H1 (cell line): ENCODE measurements at regions not wholly inside any gene's neighbourhood (a gene's known extent, or its start where the extent isn't known, plus 50 kb on each side); places are given as distances from the start of the nearest gene placed in this dataset.

Experiments used
- CTCF ChIA-PET: fragments of 300-600 bp; sonication (Branson Sonifier 250); formaldehyde crosslinking; loops from one replicate; lab custom pipeline; 2021; ENCODE audit not compliant: partially characterized antibody; lab: Charles Lee
- POLR2A ChIA-PET: fragments of 300-600 bp; sonication (Branson Sonifier 250); formaldehyde crosslinking; loops from one replicate; lab custom pipeline; 2021; ENCODE audit warnings: inconsistent platforms; ENCODE audit not compliant: partially characterized antibody; lab: Charles Lee
- DNase-seq, 2 experiments: peaks; one replicate each; pipeline versions ENCODE4 v3.0.0 to v3.0.0-alpha.2; 2010 to 2022; ENCODE audit warnings: low spot score in 2 of 2, low read depth in 1 of 2, mixed read lengths in 1 of 2
- FAIRE-seq: peaks from 2 replicates; lab custom pipeline; 2011; peaks lifted over from hg19 to GRCh38; lab: Jason Lieb, UNC
- H2AFZ ChIP-seq: 2 replicates; pipeline ENCODE4 v1.8.1; 2012; ENCODE audit warnings: low read length, inconsistent platforms
- H2AK5ac ChIP-seq: 2 replicates; pipeline ENCODE4 v1.6.1; 2013; ENCODE audit warnings: low read depth, low read length
- H2BK120ac ChIP-seq: replicated peaks from 2 replicates; pipeline ENCODE3; 2013; ENCODE audit warnings: low read depth, low read length, inconsistent platforms
- H2BK12ac ChIP-seq: 2 replicates; pipeline ENCODE4 v1.6.1; 2013; ENCODE audit warnings: low read depth, low read length
- H2BK15ac ChIP-seq: 2 replicates; pipeline ENCODE4 v1.6.1; 2013; ENCODE audit warnings: low read length
- H2BK20ac ChIP-seq: 2 replicates; pipeline ENCODE4 v1.6.1; 2013; ENCODE audit warnings: low read length
- H2BK5ac ChIP-seq: 2 replicates; pipeline ENCODE4 v1.6.1; 2013; ENCODE audit warnings: low read depth, low read length
- H3K14ac ChIP-seq: 2 replicates; pipeline ENCODE4 v1.6.1; 2013; ENCODE audit warnings: inconsistent platforms; ENCODE audit not compliant: insufficient read length
- H3K18ac ChIP-seq: 2 replicates; pipeline ENCODE4 v1.6.1; 2013; ENCODE audit warnings: low read length; ENCODE audit errors: extremely low read depth
- H3K23ac ChIP-seq: 2 replicates; pipeline ENCODE4 v1.6.1; 2013; ENCODE audit warnings: inconsistent platforms; ENCODE audit not compliant: insufficient read length
- H3K23me2 ChIP-seq: 2 replicates; pipeline ENCODE4 v1.6.1; 2013; ENCODE audit warnings: low read depth, low read length
- H3K27ac ChIP-seq: 2 replicates; pipeline ENCODE4 v1.6.1; 2011; ENCODE audit warnings: low read depth, low read length, inconsistent platforms
- H3K27me3 ChIP-seq, 4 experiments: replicated peaks in 1 of 4; 1 replicate in 1 of 4; 2 replicates in 3 of 4; pipeline versions ENCODE4 v1.6.1 to v1.8.1; 2011 to 2013; ENCODE audit warnings: low read length in 3 of 4, mild to moderate bottlenecking in 3 of 4, inconsistent platforms in 2 of 4, mixed read lengths in 2 of 4, moderate library complexity in 1 of 4; ENCODE audit not compliant: control insufficient read depth in 3 of 4, insufficient read depth in 3 of 4; ENCODE audit errors: extremely low read depth in 1 of 4
- H3K36me3 ChIP-seq, 4 experiments: 2 replicates each; pipeline versions ENCODE4 v1.6.1 to v1.8.1; 2011 to 2013; ENCODE audit warnings: mild to moderate bottlenecking in 4 of 4, low read length in 3 of 4, moderate library complexity in 2 of 4, control low read depth in 1 of 4, inconsistent platforms in 1 of 4; ENCODE audit not compliant: insufficient read depth in 4 of 4, control insufficient read depth in 2 of 4
- H3K4ac ChIP-seq: replicated peaks from 2 replicates; pipeline ENCODE3; 2013; ENCODE audit warnings: low read length, low read depth, mixed read lengths, inconsistent platforms; ENCODE audit not compliant: insufficient read length
- H3K4me1 ChIP-seq, 4 experiments: replicated peaks in 1 of 4; 1 replicate in 1 of 4; 2 replicates in 3 of 4; pipeline versions ENCODE4 v1.6.1 to v1.8.1; 2011 to 2013; ENCODE audit warnings: low read length in 3 of 4, inconsistent platforms in 2 of 4, mixed read lengths in 1 of 4; ENCODE audit not compliant: insufficient read depth in 4 of 4, control insufficient read depth in 3 of 4
- H3K4me2 ChIP-seq, 2 experiments: 2 replicates each; pipeline versions ENCODE4 v1.6.1 to v1.8.1; 2011 to 2013; ENCODE audit warnings: low read depth in 2 of 2, low read length in 2 of 2, control low read depth in 1 of 2, inconsistent platforms in 1 of 2, mild to moderate bottlenecking in 1 of 2; ENCODE audit not compliant: insufficient read depth in 1 of 2
- H3K4me3 ChIP-seq, 4 experiments: fragments of 200-600, 300-600 bp in 1 of 4; sonication (generic), shearing (Covaris generic), sonication (Bioruptor Twin) in 1 of 4; 2 replicates each; pipeline versions ENCODE4 v1.5.1 to v1.8.1; 2011 to 2016; ENCODE audit warnings: low read length in 4 of 4, low read depth in 3 of 4, control low read depth in 2 of 4, inconsistent platforms in 2 of 4, mild to moderate bottlenecking in 2 of 4, mixed read lengths in 1 of 4, moderate library complexity in 1 of 4; ENCODE audit not compliant: insufficient read depth in 2 of 4; ENCODE audit errors: extremely low read depth in 1 of 4
- H3K56ac ChIP-seq: replicated peaks from 2 replicates; pipeline ENCODE3; 2013; ENCODE audit warnings: low read depth, mild to moderate bottlenecking, mixed read lengths, low read length, inconsistent platforms; ENCODE audit not compliant: insufficient read length
- H3K79me1 ChIP-seq: 2 replicates; pipeline ENCODE4 v1.6.1; 2013; ENCODE audit warnings: low read depth, low read length, control low read depth
- H3K79me2 ChIP-seq, 2 experiments: 2 replicates each; pipeline versions ENCODE4 v1.6.1 to v1.8.1; 2012 to 2013; ENCODE audit warnings: low read length in 2 of 2, mild to moderate bottlenecking in 2 of 2, inconsistent platforms in 1 of 2; ENCODE audit not compliant: insufficient read depth in 2 of 2, control insufficient read depth in 1 of 2
- H3K9ac ChIP-seq, 4 experiments: replicated peaks in 1 of 4; 1 replicate in 1 of 4; 2 replicates in 3 of 4; pipeline versions ENCODE4 v1.6.1 to v1.8.1; 2011 to 2013; ENCODE audit warnings: low read depth in 3 of 4, low read length in 3 of 4, control low read depth in 2 of 4, mild to moderate bottlenecking in 2 of 4, moderate library complexity in 2 of 4, inconsistent platforms in 1 of 4; ENCODE audit errors: extremely low read depth in 1 of 4
- H3K9me3 ChIP-seq, 2 experiments: 2 replicates each; pipeline versions ENCODE4 v1.6.1 to v1.8.1; 2012 to 2013; ENCODE audit warnings: mild to moderate bottlenecking in 2 of 2, moderate library complexity in 2 of 2, control low read depth in 1 of 2, inconsistent platforms in 1 of 2, low read depth in 1 of 2, low read length in 1 of 2, mixed read lengths in 1 of 2; ENCODE audit not compliant: insufficient read depth in 2 of 2
- H4K20me1 ChIP-seq, 2 experiments: replicated peaks in 1 of 2; 2 replicates each; pipeline versions ENCODE3 to v1.8.1; 2011 to 2013; ENCODE audit warnings: inconsistent platforms in 2 of 2, low read length in 2 of 2, mild to moderate bottlenecking in 1 of 2; ENCODE audit not compliant: insufficient read depth in 2 of 2, control insufficient read depth in 1 of 2
- H4K5ac ChIP-seq: 2 replicates; pipeline ENCODE4 v1.6.1; 2013; ENCODE audit warnings: low read length, low read depth, mixed read lengths, inconsistent platforms; ENCODE audit not compliant: insufficient read length
- H4K8ac ChIP-seq: 2 replicates; pipeline ENCODE4 v1.8.0; 2013; ENCODE audit warnings: mild to moderate bottlenecking, moderate library complexity, low read length, inconsistent platforms; ENCODE audit not compliant: insufficient read depth; ENCODE audit errors: extremely low read depth
- H4K91ac ChIP-seq: replicated peaks from 2 replicates; pipeline ENCODE3; 2013; ENCODE audit warnings: low read length, mixed read lengths, inconsistent platforms; ENCODE audit not compliant: insufficient read length
- CEBPB ChIP-seq: IDR thresholded peaks from 2 replicates; pipeline ENCODE4 v1.6.1; 2012; ENCODE audit warnings: low read depth, low read length
- CHD1 ChIP-seq: IDR thresholded peaks from 2 replicates; pipeline ENCODE4 v1.6.1; 2012; ENCODE audit warnings: low read depth, low read length, improper control_type of control experiment
- CHD2 ChIP-seq: IDR thresholded peaks from 2 replicates; pipeline ENCODE4 v1.6.1; 2012; ENCODE audit warnings: low read length, improper control_type of control experiment
- EP300 ChIP-seq, 2 experiments: IDR thresholded peaks; 1 replicate in 1 of 2; 2 replicates in 1 of 2; pipeline ENCODE4 v1.6.1; 2011 to 2012; ENCODE audit warnings: low read depth in 2 of 2, low read length in 2 of 2, mild to moderate bottlenecking in 2 of 2, borderline replicate concordance in 1 of 2, inconsistent platforms in 1 of 2, moderate library complexity in 1 of 2
- FOSL1 ChIP-seq: IDR thresholded peaks from 2 replicates; pipeline ENCODE4 v1.6.1; 2011; ENCODE audit warnings: mild to moderate bottlenecking, low read depth, low read length, moderate library complexity; ENCODE audit not compliant: insufficient read depth
- HDAC6 ChIP-seq: IDR thresholded peaks from one replicate; pipeline ENCODE4 v1.7.1; 2012; ENCODE audit warnings: low read depth, mild to moderate bottlenecking, inconsistent platforms, low read length, moderate library complexity
- NANOG ChIP-seq: IDR thresholded peaks from 2 replicates; pipeline ENCODE4 v1.6.1; 2011; ENCODE audit warnings: low read length, low read depth, mild to moderate bottlenecking, inconsistent platforms; ENCODE audit not compliant: insufficient read depth, poor library complexity, severe bottlenecking
- POU5F1 ChIP-seq: IDR thresholded peaks from 2 replicates; pipeline ENCODE4 v1.6.1; 2011; ENCODE audit warnings: low read depth, mild to moderate bottlenecking, low read length, moderate library complexity
- SAP30 ChIP-seq: fragments of 300-600 bp; sonication (generic); IDR thresholded peaks from 2 replicates; pipeline ENCODE4 v1.7.1; 2012; ENCODE audit warnings: low read length, moderate library complexity, mild to moderate bottlenecking, inconsistent platforms; ENCODE audit not compliant: insufficient read depth, insufficient replicate concordance
- SIN3A ChIP-seq, 2 experiments: IDR thresholded peaks in 1 of 2; conservative IDR thresholded peaks in 1 of 2; 2 replicates each; pipeline ENCODE4 v1.6.1; 2011 to 2012; ENCODE audit warnings: low read length in 2 of 2, improper control_type of control experiment in 1 of 2, low read depth in 1 of 2, mild to moderate bottlenecking in 1 of 2
- SP4 ChIP-seq: IDR thresholded peaks from 2 replicates; pipeline ENCODE4 v1.6.1; 2012; ENCODE audit warnings: low read length, inconsistent platforms
- TBP ChIP-seq: IDR thresholded peaks from 2 replicates; pipeline ENCODE4 v1.6.1; 2011; ENCODE audit warnings: low read depth, low read length, improper control_type of control experiment
- WGBS, 2 experiments: shearing (Covaris generic) in 1 of 2; methylation state at CpG; one replicate each; pipeline versions ENCODE4 v1.1.6 to v1.1.7; 2013 to 2015; ENCODE audit warnings: low lambda C conversion rate in 2 of 2, mixed read lengths in 2 of 2, inconsistent platforms in 1 of 2, low coverage in 1 of 2, missing lambda C conversion rate in 1 of 2; ENCODE audit not compliant: insufficient replicate concordance in 2 of 2, insufficient coverage in 1 of 2, insufficient read length in 1 of 2; ENCODE audit errors: extremely low coverage in 1 of 2, missing lambda C conversion rate in 1 of 2; 5-methylcytosine and 5-hydroxymethylcytosine counted together

GRCh38 chr5:3661755-3662296 is 66.2 kb downstream of the IRX1 start:
- DNase-seq = no peak
- H2BK12ac ChIP-seq = no peak overlapping the region
- H2AFZ ChIP-seq = no peak overlapping the region
- no peak overlapping the region for H3K27ac ChIP-seq
- no peak overlapping the region for H3K4me3 ChIP-seq
- no peak overlapping the region for H3K4ac ChIP-seq
- H3K14ac ChIP-seq = no peak overlapping the region
- TF ChIP-seq CHD2 (no peak), FOSL1 (no peak), POU5F1 (no peak), SP4 (no peak), HDAC6 (no peak), CHD1 (no peak), TBP (no peak), EP300 (IDR thresholded peaks at IDR 0.05; ENCODE audit: borderline replicate concordance in 1 of 2, low read depth in 2 of 2, low read length in 2 of 2) (no peak), NANOG (no peak), CEBPB (no peak), SIN3A (conservative IDR thresholded peaks at IDR 0.05 in 1 of 2, IDR thresholded peaks at IDR 0.05 in 1 of 2; ENCODE audit: low read depth in 1 of 2, low read length in 2 of 2) (no peak), SAP30 (no peak)
- no peaks in the 10 kb centered on the region for H3K23me2 ChIP-seq
- no peaks in the 10 kb centered on the region for H3K9me3 ChIP-seq
- ChIA-PET CTCF (no interaction called here), POLR2A (no interaction called here)
- no peak overlapping the region for H2BK20ac ChIP-seq
- H2BK5ac ChIP-seq = no peak overlapping the region
- 83% methylated on average over 4 of the region's 4 CpGs; no CpG with 5 or more reads in 1 of the 2 experiments for WGBS, 2 experiments
- no peak overlapping the region for H3K18ac ChIP-seq
- H4K5ac ChIP-seq = no peak overlapping the region
- H3K9ac ChIP-seq = no peak overlapping the region
- no peaks in the 10 kb centered on the region for H4K20me1 ChIP-seq
- H3K4me2 ChIP-seq = no peak overlapping the region
- no peak overlapping the region for H2AK5ac ChIP-seq
- no peaks in the 10 kb centered on the region for H3K27me3 ChIP-seq
- no peaks in the 10 kb centered on the region for H3K79me1 ChIP-seq
- no peak overlapping the region for H2BK15ac ChIP-seq
- H3K23ac ChIP-seq = no peak overlapping the region
- FAIRE-seq = no peak
- no peak overlapping the region for H4K91ac ChIP-seq
- H3K56ac ChIP-seq = no peak overlapping the region
- H3K36me3 ChIP-seq = no peaks in the 10 kb centered on the region
- no peaks in the 10 kb centered on the region for H3K4me1 ChIP-seq
- no peak overlapping the region for H4K8ac ChIP-seq
- no peaks in the 10 kb centered on the region for H3K79me2 ChIP-seq
- no peak overlapping the region for H2BK120ac ChIP-seq
